ENCODE measurements at regions not wholly inside any gene's neighbourhood (a gene's known extent, or its start where the extent isn't known, plus 50 kb on each side); places are given as distances from the start of the nearest gene placed in this dataset.

GRCh38 chr15:95595759-95596158, 734.7 kb upstream of the NR2F2 start:
- Mint-ChIP-seq H3K4me1 (ENCODE audit: insufficient read depth, unreplicated experiment) (no peaks in the 10 kb centered on the region), H3K4me3 (ENCODE audit: unreplicated experiment) (no peak overlapping the region), H3K27ac (ENCODE audit: low read depth, unreplicated experiment) (no peak overlapping the region), H3K9me3 (ENCODE audit: unreplicated experiment) (peaks cover 10% of the 10 kb centered on the region), H3K36me3 (ENCODE audit: insufficient read depth, unreplicated experiment) (no peaks in the 10 kb centered on the region), H3K27me3 (ENCODE audit: insufficient read depth, unreplicated experiment) (no peaks in the 10 kb centered on the region)
- intact Hi-C loops (cut with micrococcal nuclease) = loop anchor here (2.0 kb wide), 1 partner anchor 41 kb away; no protein-coding TSS in a partner anchor
- CTCF ChIA-PET = no interaction called here
- BruUV-seq (replicated peaks) = no TSS peak
- no peak for DNase-seq (ENCODE audit: unreplicated experiment)
- POLR2A ChIA-PET = no interaction called here
- no peak for TF ChIP-seq CTCF (IDR thresholded peaks at IDR 0.05; ENCODE audit: unreplicated experiment)

GRCh38 chr15:95596496-95596895, 734.0 kb upstream of the NR2F2 start:
- no peak for TF ChIP-seq CTCF (IDR thresholded peaks at IDR 0.05; ENCODE audit: unreplicated experiment)
- Mint-ChIP-seq H3K36me3 (ENCODE audit: insufficient read depth, unreplicated experiment) (no peaks in the 10 kb centered on the region), H3K4me1 (ENCODE audit: insufficient read depth, unreplicated experiment) (no peaks in the 10 kb centered on the region), H3K4me3 (ENCODE audit: unreplicated experiment) (no peak overlapping the region), H3K27ac (ENCODE audit: low read depth, unreplicated experiment) (no peak overlapping the region), H3K9me3 (ENCODE audit: unreplicated experiment) (peaks cover 12% of the 10 kb centered on the region), H3K27me3 (ENCODE audit: insufficient read depth, unreplicated experiment) (no peaks in the 10 kb centered on the region)
- ChIA-PET CTCF (no interaction called here), POLR2A (no interaction called here)
- intact Hi-C loops (cut with micrococcal nuclease) = no loop called here
- no TSS peak for BruUV-seq (replicated peaks)
- DNase-seq (ENCODE audit: unreplicated experiment) = no peak

- Mint-ChIP-seq H3K27me3 (ENCODE audit: insufficient read depth, unreplicated experiment) (no peaks in the 10 kb centered on the region), H3K9me3 (ENCODE audit: unreplicated experiment) (peaks cover 12% of the 10 kb centered on the region), H3K36me3 (ENCODE audit: insufficient read depth, unreplicated experiment) (no peaks in the 10 kb centered on the region), H3K4me1 (ENCODE audit: insufficient read depth, unreplicated experiment) (no peaks in the 10 kb centered on the region), H3K4me3 (ENCODE audit: unreplicated experiment) (no peak overlapping the region), H3K27ac (ENCODE audit: low read depth, unreplicated experiment) (no peak overlapping the region)
- BruUV-seq (replicated peaks) = no TSS peak
- POLR2A ChIA-PET = no interaction called here
- CTCF ChIA-PET = no interaction called here
- no peak for TF ChIP-seq CTCF (IDR thresholded peaks at IDR 0.05; ENCODE audit: unreplicated experiment)
- intact Hi-C loops (cut with micrococcal nuclease) = no loop called here
- DNase-seq (ENCODE audit: unreplicated experiment) = no peak
Measured at GRCh38 chr15:95598251-95598855, 732.1 kb upstream of the NR2F2 start.

- H3K27ac Mint-ChIP-seq (ENCODE audit: low read depth, unreplicated experiment) = no peak overlapping the region
- peaks cover 12% of the 10 kb centered on the region for H3K9me3 Mint-ChIP-seq (ENCODE audit: unreplicated experiment)
- no peak for DNase-seq (ENCODE audit: unreplicated experiment)
- TF ChIP-seq CTCF (IDR thresholded peaks at IDR 0.05; ENCODE audit: unreplicated experiment) = no peak
- no peaks in the 10 kb centered on the region for H3K4me1 Mint-ChIP-seq (ENCODE audit: insufficient read depth, unreplicated experiment)
- H3K27me3 Mint-ChIP-seq (ENCODE audit: insufficient read depth, unreplicated experiment) = no peaks in the 10 kb centered on the region
- POLR2A ChIA-PET = no interaction called here
- intact Hi-C loops (cut with micrococcal nuclease) = no loop called here
- no TSS peak for BruUV-seq (replicated peaks)
- CTCF ChIA-PET = interaction anchor here (0.7 kb wide), 1 partner anchor 188 kb away, joined by 3 read pairs; no protein-coding TSS in a partner anchor
- no peak overlapping the region for H3K4me3 Mint-ChIP-seq (ENCODE audit: unreplicated experiment)
- no peaks in the 10 kb centered on the region for H3K36me3 Mint-ChIP-seq (ENCODE audit: insufficient read depth, unreplicated experiment)
Measured at GRCh38 chr15:95600367-95600766, 730.1 kb upstream of the NR2F2 start.

All from MCF 10A (cell line).